Astrocyte of the cerebellum (primary cell): ENCODE measurements at regions not wholly inside any gene's neighbourhood (a gene's known extent, or its start where the extent isn't known, plus 50 kb on each side); places are given as distances from the start of the nearest gene placed in this dataset.

Experiments used
- DNase-seq: peaks from one replicate; pipeline ENCODE4 v3.0.0-alpha.2; 2011; ENCODE audit warnings: low read depth
- H3K4me3 ChIP-seq: 2 replicates; pipeline ENCODE4 v1.5.1; 2011; ENCODE audit warnings: mild to moderate bottlenecking, low read depth, low read length, moderate library complexity
- CTCF ChIP-seq: IDR thresholded peaks from 2 replicates; pipeline ENCODE4 v1.5.1; 2012; ENCODE audit warnings: low read length, low read depth, moderate library complexity, mild to moderate bottlenecking; ENCODE audit errors: missing control alignments
- in situ Hi-C: cut with HindIII; loops from 2 replicates; pipeline ENCODE4 v1.10.0; 2017; ENCODE audit warnings: low sequenced_read_pairs

DNA sequence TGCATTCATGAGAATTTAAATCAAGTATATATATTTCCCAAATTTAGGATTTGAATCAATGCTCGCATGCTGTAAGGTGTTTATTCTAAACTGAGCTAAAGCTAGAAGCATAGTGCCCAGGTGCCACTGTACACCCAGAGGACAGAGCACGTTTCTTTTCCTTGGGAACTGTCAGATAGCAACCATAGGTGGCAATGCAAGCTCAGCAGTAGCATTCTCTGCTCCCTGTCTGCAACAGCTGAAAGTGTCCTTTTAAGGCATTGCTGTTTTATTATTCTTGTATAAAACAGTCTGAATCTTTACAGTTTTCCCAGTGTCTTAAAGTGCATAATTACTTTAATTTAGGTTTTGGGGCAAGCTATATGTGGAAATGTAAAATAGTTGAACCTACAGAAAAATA lies 443.4 kb upstream of the MMS22L start:
- H3K4me3 ChIP-seq: no peak overlapping the region
- peak; percentile 40 for TF ChIP-seq CTCF
- DNase-seq: no peak
- in situ Hi-C loops: no loop called here

DNA sequence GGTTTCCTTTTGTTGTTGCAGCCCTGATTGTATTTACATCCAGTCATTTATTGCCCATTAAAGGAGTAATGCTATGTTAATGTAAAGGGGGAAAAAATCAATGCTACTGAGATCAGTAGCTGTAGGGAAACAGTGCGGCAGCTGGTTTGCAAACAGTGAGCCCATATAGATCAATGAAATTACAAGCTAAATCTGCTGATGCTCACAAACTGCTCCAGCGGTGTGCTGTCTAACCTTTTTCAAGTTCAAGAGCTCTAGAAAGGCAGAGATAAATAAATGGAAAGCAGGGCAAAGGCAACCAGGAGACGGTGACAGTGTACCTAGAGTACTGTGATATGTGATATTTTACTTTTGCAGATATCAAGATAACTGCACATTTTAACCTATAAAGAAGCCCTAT lies 449.0 kb upstream of the MMS22L start:
- DNase-seq: no peak
- TF ChIP-seq CTCF: no peak
- in situ Hi-C loops: no loop called here
- H3K4me3 ChIP-seq: no peak overlapping the region

DNA sequence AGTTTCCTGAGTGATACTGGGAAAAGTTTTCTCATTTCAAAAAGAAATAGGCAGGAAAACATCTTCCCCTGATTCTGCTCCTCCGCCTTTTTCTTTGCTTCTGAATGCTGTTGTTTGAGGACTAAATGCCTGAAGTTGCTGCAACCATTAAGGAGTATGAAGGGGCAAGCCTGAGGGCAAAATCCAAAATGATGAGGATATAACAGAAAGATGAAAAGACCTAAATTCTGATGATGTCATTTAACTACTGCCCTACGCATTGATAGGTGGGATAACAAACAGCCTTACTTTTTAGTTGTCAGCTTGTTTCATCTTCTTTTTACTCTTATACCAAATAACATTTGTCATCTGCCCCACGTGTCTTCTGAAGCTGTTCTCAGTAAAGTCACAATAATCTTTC lies 474.6 kb upstream of the MMS22L start:
- no peak for TF ChIP-seq CTCF
- in situ Hi-C loops: no loop called here
- DNase-seq: no peak
- H3K4me3 ChIP-seq: no peak overlapping the region

- no peak overlapping the region for H3K4me3 ChIP-seq
- in situ Hi-C loops: no loop called here
- TF ChIP-seq CTCF: no peak
- peak; percentile 28 for DNase-seq
These were observed 482.4 kb upstream of the MMS22L start for GRCh38 chr6:97765461-97765860.

DNA sequence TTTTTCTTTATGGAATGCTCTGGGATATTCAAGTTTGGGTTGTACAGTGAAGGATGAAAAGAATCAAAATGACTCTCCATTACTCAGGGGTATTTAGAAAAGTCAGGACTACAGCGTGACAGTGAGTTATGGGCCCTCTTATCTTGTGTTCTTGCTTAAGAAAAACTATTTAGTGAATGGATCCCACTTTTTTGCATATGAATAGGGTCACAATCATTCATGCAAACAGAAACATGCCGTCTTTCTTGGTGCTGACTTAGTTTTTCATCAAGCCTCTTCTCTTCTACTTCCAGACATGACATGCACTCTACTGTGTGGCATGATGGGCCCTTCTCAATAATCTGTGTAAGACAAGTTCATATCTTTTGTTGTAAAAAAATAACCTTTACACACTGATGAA lies 488.4 kb upstream of the MMS22L start:
- in situ Hi-C loops: no loop called here

DNA sequence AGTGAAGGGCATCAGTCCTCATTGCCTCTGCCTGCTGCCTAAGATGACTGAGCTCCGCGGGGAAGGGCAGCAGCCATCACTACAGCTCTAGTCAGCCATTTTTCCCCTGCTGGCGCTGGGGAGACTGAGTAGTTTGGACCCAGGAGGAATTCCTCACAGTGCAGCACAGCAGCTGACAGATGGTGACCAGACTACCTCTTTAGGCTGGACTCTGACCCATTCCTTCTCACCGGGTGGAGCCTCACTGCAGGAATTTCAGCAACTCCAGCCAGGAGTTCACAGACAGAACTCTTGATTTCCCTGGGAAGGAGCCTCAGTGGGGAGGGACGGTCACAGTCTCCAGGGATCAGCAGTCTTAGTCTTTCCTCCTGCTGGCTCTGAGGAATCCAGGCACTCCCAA lies 492.0 kb upstream of the MMS22L start:
- no peak for TF ChIP-seq CTCF
- H3K4me3 ChIP-seq: no peak overlapping the region
- in situ Hi-C loops: no loop called here
- DNase-seq: no peak

More for the DNA sequence above, 488.4 kb upstream of the MMS22L start:
- H3K4me3 ChIP-seq: no peak overlapping the region
- DNase-seq: no peak
- no peak for TF ChIP-seq CTCF
